ENCODE measurements at regions not wholly inside any gene's neighbourhood (a gene's known extent, or its start where the extent isn't known, plus 50 kb on each side); places are given as distances from the start of the nearest gene placed in this dataset.
A peak's percentile ranks its signal among the peaks of the same experiment; 100 is the strongest.

- TF ChIP-seq, protein P1, sequence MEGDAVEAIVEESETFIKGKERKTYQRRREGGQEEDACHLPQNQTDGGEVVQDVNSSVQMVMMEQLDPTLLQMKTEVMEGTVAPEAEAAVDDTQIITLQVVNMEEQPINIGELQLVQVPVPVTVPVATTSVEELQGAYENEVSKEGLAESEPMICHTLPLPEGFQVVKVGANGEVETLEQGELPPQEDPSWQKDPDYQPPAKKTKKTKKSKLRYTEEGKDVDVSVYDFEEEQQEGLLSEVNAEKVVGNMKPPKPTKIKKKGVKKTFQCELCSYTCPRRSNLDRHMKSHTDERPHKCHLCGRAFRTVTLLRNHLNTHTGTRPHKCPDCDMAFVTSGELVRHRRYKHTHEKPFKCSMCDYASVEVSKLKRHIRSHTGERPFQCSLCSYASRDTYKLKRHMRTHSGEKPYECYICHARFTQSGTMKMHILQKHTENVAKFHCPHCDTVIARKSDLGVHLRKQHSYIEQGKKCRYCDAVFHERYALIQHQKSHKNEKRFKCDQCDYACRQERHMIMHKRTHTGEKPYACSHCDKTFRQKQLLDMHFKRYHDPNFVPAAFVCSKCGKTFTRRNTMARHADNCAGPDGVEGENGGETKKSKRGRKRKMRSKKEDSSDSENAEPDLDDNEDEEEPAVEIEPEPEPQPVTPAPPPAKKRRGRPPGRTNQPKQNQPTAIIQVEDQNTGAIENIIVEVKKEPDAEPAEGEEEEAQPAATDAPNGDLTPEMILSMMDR (IDR thresholded peaks at IDR 0.05; ENCODE audit: borderline replicate concordance, control extremely low read depth, extremely low read depth, insufficient read depth, missing control alignments): no peak
- in situ Hi-C loops (cut with MboI; ENCODE audit: low sequenced_read_pairs, unreplicated experiment): loop anchor here (10.0 to 25.0 kb wide), 2 partner anchors 256 to 1483 kb away; no protein-coding TSS in a partner anchor
- DNase-seq (ENCODE audit: low spot score): no peak
Observed at GRCh38 chr1:219817914-219818313, 110.4 kb downstream of the SLC30A10 start.

GRCh38 chr1:219813294-219813693 lies 115.1 kb downstream of the SLC30A10 start:
- DNase-seq (ENCODE audit: low spot score): no peak
- TF ChIP-seq, protein P1 (IDR thresholded peaks at IDR 0.05; ENCODE audit: borderline replicate concordance, control extremely low read depth, extremely low read depth, insufficient read depth, missing control alignments): no peak
- in situ Hi-C loops (cut with MboI; ENCODE audit: low sequenced_read_pairs, unreplicated experiment): loop anchor here (10.0 to 25.0 kb wide), 2 partner anchors 251 to 1478 kb away; no protein-coding TSS in a partner anchor

DNA sequence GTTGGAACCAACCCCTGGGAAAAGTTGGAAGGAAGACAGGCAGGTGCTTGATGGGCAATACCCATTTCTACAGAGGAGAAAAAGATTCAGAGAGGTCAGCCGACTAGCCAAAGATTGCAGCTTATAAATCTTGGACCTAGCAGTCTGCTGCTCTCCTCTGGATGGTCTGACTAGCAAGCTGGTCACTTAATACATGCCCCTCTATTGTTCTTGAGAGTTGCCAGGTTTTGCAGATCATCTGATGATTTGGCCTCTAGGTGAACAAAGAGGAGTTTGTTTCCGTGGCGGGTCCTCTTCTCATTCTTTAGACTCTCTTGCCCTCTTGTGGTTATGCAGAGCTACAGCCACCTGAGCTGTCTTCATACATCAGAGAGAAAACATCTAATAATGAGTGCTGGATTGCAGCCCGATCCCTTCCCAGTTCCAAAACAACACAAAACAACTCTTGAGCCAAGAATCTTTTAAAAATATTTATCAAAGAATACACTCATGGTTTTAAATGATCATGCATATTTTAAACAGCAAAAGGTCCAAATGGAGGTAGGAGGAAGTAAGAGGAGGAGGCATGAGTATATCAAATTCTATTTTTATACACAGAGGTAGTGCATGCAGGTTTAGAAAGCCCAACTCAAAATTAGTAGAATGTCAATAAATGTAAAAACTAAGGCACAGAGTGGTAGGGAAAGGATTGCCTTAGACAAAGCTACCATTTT lies 115.7 kb downstream of the SLC30A10 start:
- in situ Hi-C loops (cut with MboI; ENCODE audit: low sequenced_read_pairs, unreplicated experiment): loop anchor here (10.0 to 25.0 kb wide), 2 partner anchors 250 to 1478 kb away; no protein-coding TSS in a partner anchor
- TF ChIP-seq, protein P1 (IDR thresholded peaks at IDR 0.05; ENCODE audit: borderline replicate concordance, control extremely low read depth, extremely low read depth, insufficient read depth, missing control alignments): peak; percentile 67
- DNase-seq (ENCODE audit: low spot score): peak; percentile 63

DNA sequence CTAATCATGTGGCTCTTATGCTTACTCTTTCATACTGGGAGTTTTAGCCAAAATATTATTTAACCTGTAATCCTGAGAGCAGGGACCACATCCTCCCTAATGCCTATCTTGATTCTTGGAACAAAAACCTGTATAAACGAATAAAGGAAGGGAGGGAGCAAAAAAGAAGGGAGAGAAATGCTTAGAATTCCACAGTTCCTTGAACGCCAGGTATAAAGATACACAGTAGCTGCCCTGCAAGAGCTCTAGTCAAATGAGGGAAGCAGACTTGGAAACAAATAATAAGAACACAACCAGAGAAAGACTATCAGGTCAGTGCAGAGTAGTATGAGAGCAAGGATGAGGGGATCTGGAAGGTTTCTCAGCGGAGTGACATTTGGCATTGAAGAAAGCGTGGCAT lies 116.3 kb downstream of the SLC30A10 start:
- TF ChIP-seq, protein P1 (IDR thresholded peaks at IDR 0.05; ENCODE audit: borderline replicate concordance, control extremely low read depth, extremely low read depth, insufficient read depth, missing control alignments): no peak
- in situ Hi-C loops (cut with MboI; ENCODE audit: low sequenced_read_pairs, unreplicated experiment): loop anchor here (10.0 to 25.0 kb wide), 2 partner anchors 250 to 1477 kb away; no protein-coding TSS in a partner anchor
- DNase-seq (ENCODE audit: low spot score): no peak

DNA sequence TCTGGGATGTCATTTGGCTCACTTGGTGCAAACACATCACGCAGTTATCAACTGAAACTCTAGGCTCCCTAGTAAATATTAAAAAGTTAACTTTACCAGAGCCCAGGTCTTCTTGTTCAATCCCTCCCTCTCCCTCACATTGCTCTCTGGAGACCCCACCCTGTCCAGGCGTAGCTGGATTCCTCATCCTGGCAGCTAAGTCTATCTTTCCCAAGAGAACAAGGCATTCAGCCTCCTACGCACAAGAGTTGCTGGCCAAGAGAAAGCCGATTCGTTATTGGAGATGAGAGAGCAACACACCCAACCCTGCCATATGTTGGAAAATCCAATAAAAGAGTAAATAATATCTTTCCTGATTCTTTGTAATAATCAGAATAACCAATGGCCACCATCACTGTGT lies 117.9 kb downstream of the SLC30A10 start:
- no peak for DNase-seq (ENCODE audit: low spot score)
- in situ Hi-C loops (cut with MboI; ENCODE audit: low sequenced_read_pairs, unreplicated experiment): loop anchor here (10.0 to 25.0 kb wide), 2 partner anchors 248 to 1476 kb away; no protein-coding TSS in a partner anchor
- TF ChIP-seq, protein P1 (IDR thresholded peaks at IDR 0.05; ENCODE audit: borderline replicate concordance, control extremely low read depth, extremely low read depth, insufficient read depth, missing control alignments): no peak

DNA sequence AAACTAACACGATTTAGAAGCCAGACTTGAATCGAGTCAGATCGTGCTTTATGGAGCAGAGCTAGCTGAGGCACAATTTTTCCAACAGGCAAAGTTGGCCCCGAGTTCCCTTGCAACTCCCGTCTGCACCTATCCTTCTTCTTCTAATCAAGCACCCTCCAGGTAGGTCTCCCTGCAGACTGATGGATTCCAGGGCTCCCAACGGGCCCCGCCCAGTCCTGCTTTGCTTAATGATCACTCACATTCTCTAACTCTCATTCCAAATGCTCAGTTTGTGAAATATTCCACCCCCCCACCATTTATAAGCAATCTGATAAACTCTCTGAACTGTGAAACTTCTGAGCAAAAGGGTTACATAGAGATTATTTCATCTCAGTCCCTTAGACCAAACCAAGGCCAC lies 119.6 kb downstream of the SLC30A10 start:
- DNase-seq (ENCODE audit: low spot score): no peak
- in situ Hi-C loops (cut with MboI; ENCODE audit: low sequenced_read_pairs, unreplicated experiment): loop anchor here (10.0 to 25.0 kb wide), 2 partner anchors 144 to 246 kb away; no protein-coding TSS in a partner anchor
- TF ChIP-seq, protein P1 (IDR thresholded peaks at IDR 0.05; ENCODE audit: borderline replicate concordance, control extremely low read depth, extremely low read depth, insufficient read depth, missing control alignments): no peak
